Ectodermal cell (in vitro differentiated cells): ENCODE measurements at regions not wholly inside any gene's neighbourhood (a gene's known extent, or its start where the extent isn't known, plus 50 kb on each side); places are given as distances from the start of the nearest gene placed in this dataset.

Experiments used
- H3K27ac ChIP-seq: 2 replicates; pipeline ENCODE4 v1.7.0; 2013; ENCODE audit warnings: mild to moderate bottlenecking, low read depth, low read length; ENCODE audit not compliant: insufficient read depth, poor library complexity, severe bottlenecking
- H3K27me3 ChIP-seq: 2 replicates; pipeline ENCODE4 v1.7.0; 2013; ENCODE audit warnings: mild to moderate bottlenecking, low read length; ENCODE audit not compliant: insufficient read depth, control insufficient read depth, poor library complexity, severe bottlenecking
- H3K36me3 ChIP-seq: one replicate; pipeline ENCODE4 v1.7.0; 2013; ENCODE audit warnings: low read length; ENCODE audit not compliant: control insufficient read depth, insufficient read depth
- H3K4me1 ChIP-seq: one replicate; pipeline ENCODE4 v1.7.0; 2013; ENCODE audit warnings: low read length; ENCODE audit not compliant: control insufficient read depth, insufficient read depth
- H3K4me3 ChIP-seq: 2 replicates; pipeline ENCODE4 v1.7.0; 2013; ENCODE audit warnings: low read depth, low read length, control low read depth; ENCODE audit not compliant: insufficient read depth
- H3K9me3 ChIP-seq: 2 replicates; pipeline ENCODE4 v1.7.0; 2013; ENCODE audit warnings: mild to moderate bottlenecking, low read length, moderate library complexity; ENCODE audit not compliant: control insufficient read depth
- WGBS, 2 experiments: methylation state at CpG; one replicate each; pipeline ENCODE4 v1.1.7; 2013; ENCODE audit warnings: missing lambda C conversion rate in 2 of 2; 5-methylcytosine and 5-hydroxymethylcytosine counted together

DNA sequence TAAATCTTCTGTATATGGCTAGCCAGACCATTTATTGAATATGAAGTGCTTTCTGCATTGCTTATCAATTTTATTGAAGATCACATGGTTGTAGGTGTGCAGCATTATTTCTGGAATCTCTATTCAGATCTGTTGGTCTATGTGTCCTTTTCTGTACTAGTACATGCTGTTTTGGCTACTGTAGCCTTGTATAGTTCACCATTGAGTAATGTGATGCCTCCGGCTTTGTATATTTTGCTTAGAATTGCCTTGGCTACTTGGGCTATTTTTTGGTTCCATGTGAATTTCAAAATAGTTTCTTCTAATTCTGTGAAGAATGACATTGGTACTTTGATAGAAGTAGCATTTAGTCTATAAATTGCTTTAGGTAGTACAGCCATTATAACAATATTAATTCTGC lies 1187.2 kb downstream of the XPNPEP1 start:
- WGBS, 2 experiments = 92 to 100% methylated on average over 1 of the region's 1 CpG
- no peaks in the 10 kb centered on the region for H3K9me3 ChIP-seq

DNA sequence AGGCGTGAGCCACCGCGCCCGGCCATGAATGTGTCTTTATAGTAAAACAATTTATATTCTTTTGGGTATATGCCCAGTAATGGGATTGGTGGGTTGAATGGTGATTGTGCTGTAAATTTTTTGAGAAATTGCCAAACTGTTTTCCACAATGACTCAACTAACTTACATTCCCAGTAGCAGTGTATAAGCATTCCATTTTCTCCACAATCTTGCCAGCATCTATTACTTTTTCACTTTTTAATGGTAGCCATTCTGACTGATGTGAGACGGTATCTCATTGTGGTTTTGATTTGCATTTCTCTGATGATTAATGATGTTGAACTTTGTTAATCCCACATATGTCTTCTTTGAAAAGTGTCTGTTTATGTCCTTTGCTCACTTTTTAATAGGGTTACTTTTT lies 1187.9 kb downstream of the XPNPEP1 start:
- no peaks in the 10 kb centered on the region for H3K4me1 ChIP-seq
- no peak overlapping the region for H3K4me3 ChIP-seq
- no peaks in the 10 kb centered on the region for H3K9me3 ChIP-seq
- H3K27ac ChIP-seq = no peak overlapping the region
- no peaks in the 10 kb centered on the region for H3K27me3 ChIP-seq
- WGBS, 2 experiments = 88 to 100% methylated on average over 1 to 5 of the region's 5 CpGs
- H3K36me3 ChIP-seq = no peaks in the 10 kb centered on the region

More for the DNA sequence above, 1187.2 kb downstream of the XPNPEP1 start:
- Histone ChIP-seq H3K27ac (no peak overlapping the region), H3K36me3 (no peaks in the 10 kb centered on the region), H3K4me1 (no peaks in the 10 kb centered on the region), H3K4me3 (no peak overlapping the region), H3K27me3 (no peaks in the 10 kb centered on the region)

DNA sequence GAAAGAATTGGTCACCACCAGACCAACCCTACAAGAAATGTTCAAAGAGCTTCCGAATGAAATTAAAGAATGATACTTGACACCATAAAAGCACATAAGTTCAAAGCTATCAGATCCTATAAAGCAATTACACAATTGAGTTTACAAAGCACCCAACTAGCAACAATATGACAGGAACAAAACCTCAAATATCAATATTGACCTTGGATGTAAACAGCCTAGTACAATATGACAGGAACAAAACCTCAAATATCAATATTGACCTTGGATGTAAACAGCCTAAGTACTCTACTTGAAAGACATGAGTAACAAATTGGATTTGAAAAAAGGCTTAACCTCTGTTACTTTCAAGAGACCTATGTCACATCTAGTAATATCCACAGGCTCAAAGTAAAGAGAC lies 1201.4 kb downstream of the XPNPEP1 start:
- H3K4me1 ChIP-seq = no peaks in the 10 kb centered on the region
- no peak overlapping the region for H3K27ac ChIP-seq
- no peaks in the 10 kb centered on the region for H3K27me3 ChIP-seq
- H3K4me3 ChIP-seq = no peak overlapping the region
- peaks cover 3% of the 10 kb centered on the region for H3K9me3 ChIP-seq
- 96 to 98% methylated on average over 1 of the region's 1 CpG for WGBS, 2 experiments
- no peaks in the 10 kb centered on the region for H3K36me3 ChIP-seq

DNA sequence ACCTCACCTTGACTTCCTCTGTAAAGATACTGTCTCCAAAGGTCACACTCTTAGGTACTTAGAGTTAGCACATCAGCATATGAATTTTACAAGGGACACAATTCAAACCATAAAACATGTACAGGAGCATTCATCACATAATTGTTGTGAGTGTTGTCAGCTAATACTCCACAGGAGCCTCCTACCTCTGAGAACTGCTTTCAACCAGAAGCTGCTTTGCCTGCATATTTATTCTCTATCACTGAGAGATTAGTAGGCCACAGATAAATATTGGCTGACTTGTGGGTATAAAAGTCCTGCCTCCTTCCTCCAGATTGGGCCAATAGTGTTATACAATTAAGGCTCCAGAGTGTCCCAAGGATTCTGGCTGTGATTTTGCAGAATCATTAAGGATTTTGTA lies 1207.0 kb downstream of the XPNPEP1 start:
- Histone ChIP-seq H3K4me1 (no peaks in the 10 kb centered on the region), H3K4me3 (no peak overlapping the region), H3K27ac (no peak overlapping the region), H3K9me3 (peaks cover 3% of the 10 kb centered on the region), H3K36me3 (no peaks in the 10 kb centered on the region), H3K27me3 (no peaks in the 10 kb centered on the region)

DNA sequence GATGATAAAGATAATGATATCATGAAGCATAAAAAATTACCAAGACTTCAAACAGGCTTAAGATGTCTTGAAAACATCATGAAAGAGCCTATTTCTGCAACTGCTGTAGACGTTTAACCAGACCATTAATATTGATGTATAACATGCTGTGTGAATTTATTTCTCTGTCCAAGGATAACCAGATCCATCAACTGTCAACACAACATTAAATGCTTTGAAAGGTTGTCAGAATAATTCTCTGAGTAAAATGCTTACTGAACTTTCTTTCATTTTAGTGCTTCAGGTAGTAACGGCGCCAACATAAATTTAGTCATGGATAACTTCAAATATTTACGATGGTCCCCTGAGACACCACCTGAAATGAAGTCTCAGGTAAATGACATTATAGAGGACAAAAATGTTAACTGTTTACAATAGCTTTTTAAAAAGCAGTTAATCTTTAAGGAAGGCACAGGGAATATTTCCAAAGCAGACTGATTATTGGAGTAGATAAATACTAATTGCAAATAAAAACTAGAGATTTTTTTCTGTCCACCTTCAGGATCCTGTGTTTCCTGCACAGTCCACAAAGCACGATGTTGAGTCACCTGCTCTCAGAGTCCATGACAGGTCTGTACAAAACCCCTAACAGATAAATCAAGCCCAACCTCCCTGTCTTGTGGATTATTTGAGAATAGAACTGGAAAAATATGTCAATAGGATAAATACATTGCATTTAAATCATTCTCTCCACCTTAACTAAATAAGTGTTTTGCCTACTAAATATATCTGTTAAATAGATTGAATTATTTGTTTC lies 1213.2 kb downstream of the XPNPEP1 start:
- H3K4me1 ChIP-seq = no peaks in the 10 kb centered on the region
- H3K27me3 ChIP-seq = no peaks in the 10 kb centered on the region
- H3K27ac ChIP-seq = no peak overlapping the region
- H3K36me3 ChIP-seq = no peaks in the 10 kb centered on the region
- no peak overlapping the region for H3K4me3 ChIP-seq
- WGBS, 2 experiments = 88 to 90% methylated on average over 5 of the region's 5 CpGs
- peaks cover 2% of the 10 kb centered on the region for H3K9me3 ChIP-seq

DNA sequence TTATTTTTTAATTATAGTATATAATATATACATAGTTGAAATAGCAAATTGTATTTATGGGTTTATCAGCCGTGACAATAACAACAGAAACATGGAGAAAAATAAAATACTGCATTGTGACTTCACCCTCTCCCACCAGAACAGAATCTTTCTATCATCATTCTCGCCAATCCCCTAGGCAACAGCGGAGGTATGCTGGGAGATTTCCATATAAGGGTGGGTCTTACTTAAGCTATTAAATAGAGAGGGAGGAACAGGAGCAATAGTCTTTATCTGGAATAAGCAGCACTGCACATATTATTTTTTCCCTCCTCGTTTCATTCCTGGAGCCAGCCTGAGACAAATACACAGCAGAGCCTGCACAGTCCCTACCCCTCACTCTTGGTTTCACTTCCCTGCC lies 1214.9 kb downstream of the XPNPEP1 start:
- no peak overlapping the region for H3K27ac ChIP-seq
- no peak overlapping the region for H3K4me3 ChIP-seq
- 79 to 81% methylated on average over 1 to 3 of the region's 4 CpGs for WGBS, 2 experiments
- H3K4me1 ChIP-seq = no peaks in the 10 kb centered on the region
- H3K27me3 ChIP-seq = no peaks in the 10 kb centered on the region
- H3K36me3 ChIP-seq = no peaks in the 10 kb centered on the region
- peaks cover 2% of the 10 kb centered on the region for H3K9me3 ChIP-seq

DNA sequence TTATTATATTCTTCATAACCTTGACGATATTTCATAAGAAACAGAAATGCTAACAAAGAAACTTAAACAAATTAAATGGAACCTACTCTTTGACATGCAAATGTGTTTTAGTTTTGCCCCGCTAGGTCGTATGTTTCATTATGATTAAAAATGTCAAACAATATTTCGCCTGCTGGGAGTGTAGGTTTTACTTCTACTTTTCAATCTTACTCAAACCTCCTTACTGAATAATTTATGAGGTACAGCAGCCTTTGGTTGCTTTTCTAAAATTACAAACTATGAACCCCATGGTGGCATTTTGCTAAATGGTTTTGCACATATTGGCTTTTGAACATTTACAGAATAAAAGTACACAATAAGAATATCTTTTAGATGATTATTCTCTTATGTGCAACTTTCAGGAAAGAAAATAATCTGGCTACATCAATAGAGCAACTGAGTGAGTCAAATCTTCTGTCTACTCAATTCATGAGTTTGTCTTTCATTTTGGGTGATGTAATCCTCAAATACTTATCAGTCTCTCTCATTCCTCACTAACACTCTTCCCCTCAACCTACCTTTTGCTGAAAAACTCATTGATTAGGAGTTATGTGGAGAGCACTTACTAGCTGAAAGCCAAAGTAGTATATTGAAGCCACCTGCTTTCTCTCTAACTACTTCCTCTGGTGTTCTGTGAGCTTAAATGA lies 1226.4 kb downstream of the XPNPEP1 start:
- no peak overlapping the region for H3K27ac ChIP-seq
- H3K36me3 ChIP-seq = no peaks in the 10 kb centered on the region
- peaks cover 2% of the 10 kb centered on the region for H3K9me3 ChIP-seq
- H3K27me3 ChIP-seq = no peaks in the 10 kb centered on the region
- no peaks in the 10 kb centered on the region for H3K4me1 ChIP-seq
- no peak overlapping the region for H3K4me3 ChIP-seq
- WGBS, 2 experiments = 81 to 96% methylated on average over 4 of the region's 4 CpGs

DNA sequence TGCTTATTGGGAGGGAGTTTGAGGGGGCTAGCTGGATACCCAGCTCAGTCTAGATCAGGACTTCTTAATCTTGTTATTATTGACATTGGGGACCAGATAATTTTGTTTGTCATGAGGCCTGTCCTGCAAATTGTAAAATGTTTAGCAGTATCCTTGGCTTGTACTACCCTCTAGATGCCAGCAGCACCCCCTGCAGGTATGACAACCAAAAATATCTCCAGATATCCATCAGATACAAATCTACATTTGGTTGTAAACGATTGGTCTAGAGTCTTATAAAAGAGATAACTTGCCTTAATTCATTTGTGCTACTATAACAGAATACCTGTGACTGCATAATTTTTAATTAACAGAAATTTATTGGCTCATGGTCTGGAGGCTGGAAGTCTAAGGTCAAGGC lies 1232.2 kb downstream of the XPNPEP1 start:
- Histone ChIP-seq H3K4me1 (no peaks in the 10 kb centered on the region), H3K27ac (no peak overlapping the region), H3K4me3 (no peak overlapping the region), H3K36me3 (no peaks in the 10 kb centered on the region), H3K27me3 (no peaks in the 10 kb centered on the region), H3K9me3 (no peaks in the 10 kb centered on the region)
- no CpG with 5 or more reads among the region's 1 CpG for WGBS, 2 experiments

DNA sequence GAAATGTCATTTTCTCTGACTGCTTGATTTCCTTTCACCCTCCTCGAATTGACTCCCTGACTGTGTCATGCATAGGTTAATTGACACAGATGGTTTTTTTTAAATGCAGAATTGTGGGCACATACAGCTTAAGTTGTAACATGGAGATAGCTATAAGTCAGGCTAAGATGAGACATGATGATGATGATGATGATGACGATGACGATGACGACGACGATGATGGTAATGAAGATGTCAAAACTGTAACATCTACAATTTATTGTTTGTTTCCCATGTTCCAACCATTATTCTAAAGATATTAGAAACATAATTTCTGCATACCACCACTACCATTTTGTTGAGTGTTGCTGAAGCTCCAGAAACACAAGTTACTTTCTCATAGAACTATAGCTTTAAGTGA lies 1232.8 kb downstream of the XPNPEP1 start:
- H3K27me3 ChIP-seq = no peaks in the 10 kb centered on the region
- 69 to 72% methylated on average over 5 to 6 of the region's 6 CpGs for WGBS, 2 experiments
- H3K4me3 ChIP-seq = no peak overlapping the region
- H3K9me3 ChIP-seq = no peaks in the 10 kb centered on the region
- H3K4me1 ChIP-seq = no peaks in the 10 kb centered on the region
- H3K36me3 ChIP-seq = no peaks in the 10 kb centered on the region
- H3K27ac ChIP-seq = no peak overlapping the region

DNA sequence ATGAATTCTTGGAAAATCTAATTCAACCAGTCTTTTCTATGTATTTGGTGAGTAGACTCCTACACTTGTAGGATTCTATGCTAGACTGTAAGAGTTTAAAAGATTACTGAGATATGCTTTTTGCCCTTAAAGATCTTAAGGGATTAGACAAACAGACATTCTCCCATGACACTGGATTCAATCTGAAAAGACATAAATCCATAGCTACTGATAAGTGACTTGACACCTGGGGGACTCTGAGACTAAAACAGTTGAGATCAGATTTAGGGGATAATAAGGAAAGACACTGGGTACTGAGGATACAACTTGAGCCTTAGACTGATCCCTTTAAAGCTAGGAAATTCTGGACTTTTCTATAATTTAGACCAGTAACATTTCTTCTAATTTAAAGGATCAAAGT lies 1233.4 kb downstream of the XPNPEP1 start:
- H3K9me3 ChIP-seq = no peaks in the 10 kb centered on the region
- H3K27ac ChIP-seq = no peak overlapping the region
- no peak overlapping the region for H3K4me3 ChIP-seq
- H3K4me1 ChIP-seq = no peaks in the 10 kb centered on the region
- no peaks in the 10 kb centered on the region for H3K36me3 ChIP-seq
- H3K27me3 ChIP-seq = no peaks in the 10 kb centered on the region
